ENCODE measurements at regions not wholly inside any gene's neighbourhood (a gene's known extent, or its start where the extent isn't known, plus 50 kb on each side); places are given as distances from the start of the nearest gene placed in this dataset.

GRCh38 chr19:28153123-28153522 lies 1059.8 kb downstream of the UQCRFS1 start:
- intact Hi-C loops (cut with DNase I): no loop called here
- Histone ChIP-seq H3K36me3 (no peaks in the 10 kb centered on the region), H3K9me3 (peaks cover 0 to 8% (median 0%) of the 10 kb centered on the region in 4 donors), H3K4me3 (no peak overlapping the region), H3K27ac (no peak overlapping the region), H3K27me3 (no peaks in the 10 kb centered on the region), H3K4me1 (no peaks in the 10 kb centered on the region)
- TF ChIP-seq, protein P1, sequence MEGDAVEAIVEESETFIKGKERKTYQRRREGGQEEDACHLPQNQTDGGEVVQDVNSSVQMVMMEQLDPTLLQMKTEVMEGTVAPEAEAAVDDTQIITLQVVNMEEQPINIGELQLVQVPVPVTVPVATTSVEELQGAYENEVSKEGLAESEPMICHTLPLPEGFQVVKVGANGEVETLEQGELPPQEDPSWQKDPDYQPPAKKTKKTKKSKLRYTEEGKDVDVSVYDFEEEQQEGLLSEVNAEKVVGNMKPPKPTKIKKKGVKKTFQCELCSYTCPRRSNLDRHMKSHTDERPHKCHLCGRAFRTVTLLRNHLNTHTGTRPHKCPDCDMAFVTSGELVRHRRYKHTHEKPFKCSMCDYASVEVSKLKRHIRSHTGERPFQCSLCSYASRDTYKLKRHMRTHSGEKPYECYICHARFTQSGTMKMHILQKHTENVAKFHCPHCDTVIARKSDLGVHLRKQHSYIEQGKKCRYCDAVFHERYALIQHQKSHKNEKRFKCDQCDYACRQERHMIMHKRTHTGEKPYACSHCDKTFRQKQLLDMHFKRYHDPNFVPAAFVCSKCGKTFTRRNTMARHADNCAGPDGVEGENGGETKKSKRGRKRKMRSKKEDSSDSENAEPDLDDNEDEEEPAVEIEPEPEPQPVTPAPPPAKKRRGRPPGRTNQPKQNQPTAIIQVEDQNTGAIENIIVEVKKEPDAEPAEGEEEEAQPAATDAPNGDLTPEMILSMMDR (IDR thresholded peaks at IDR 0.05): no peak
- no peak for TF ChIP-seq POLR2AphosphoS5 (IDR thresholded peaks at IDR 0.05)
- no peak for TF ChIP-seq POLR2A (IDR thresholded peaks at IDR 0.05)
- TF ChIP-seq EP300 (IDR thresholded peaks at IDR 0.05): no peak
- WGBS, 2 donors: 76 to 77% methylated on average over 3 of the region's 3 CpGs
- DNase-seq: no peak

GRCh38 chr19:28152195-28152594 lies 1060.8 kb downstream of the UQCRFS1 start:
- intact Hi-C loops (cut with DNase I): no loop called here

GRCh38 chr19:28150129-28150528 lies 1062.8 kb downstream of the UQCRFS1 start:
- Histone ChIP-seq H3K36me3 (no peaks in the 10 kb centered on the region), H3K27ac (no peak overlapping the region), H3K9me3 (no peaks in the 10 kb centered on the region), H3K4me1 (no peaks in the 10 kb centered on the region), H3K4me3 (no peak overlapping the region), H3K27me3 (no peaks in the 10 kb centered on the region)
- 77 to 88% methylated on average over 5 of the region's 5 CpGs for WGBS, 2 donors
- intact Hi-C loops (cut with DNase I): no loop called here
- DNase-seq: no peak
- TF ChIP-seq EP300 (IDR thresholded peaks at IDR 0.05) (no peak), POLR2AphosphoS5 (IDR thresholded peaks at IDR 0.05) (no peak), POLR2A (IDR thresholded peaks at IDR 0.05) (no peak)
- TF ChIP-seq, protein P1 (IDR thresholded peaks at IDR 0.05): no peak

More at GRCh38 chr19:28152195-28152594, 1060.8 kb downstream of the UQCRFS1 start:
- WGBS, 2 donors: 81 to 91% methylated on average over 5 of the region's 5 CpGs
- no peak for DNase-seq
- no peak overlapping the region for H3K4me3 ChIP-seq
- no peaks in the 10 kb centered on the region for H3K36me3 ChIP-seq
- no peak overlapping the region for H3K27ac ChIP-seq
- H3K4me1 ChIP-seq: no peaks in the 10 kb centered on the region
- no peaks in the 10 kb centered on the region for H3K9me3 ChIP-seq
- TF ChIP-seq POLR2AphosphoS5 (IDR thresholded peaks at IDR 0.05): no peak
- TF ChIP-seq, protein P1 (IDR thresholded peaks at IDR 0.05): no peak
- no peak for TF ChIP-seq POLR2A (IDR thresholded peaks at IDR 0.05)
- TF ChIP-seq EP300 (IDR thresholded peaks at IDR 0.05): no peak
- no peaks in the 10 kb centered on the region for H3K27me3 ChIP-seq

- Histone ChIP-seq H3K4me1 (no peaks in the 10 kb centered on the region), H3K4me3 (no peak overlapping the region), H3K27me3 (no peaks in the 10 kb centered on the region), H3K36me3 (no peaks in the 10 kb centered on the region), H3K27ac (no peak overlapping the region), H3K9me3 (no peaks in the 10 kb centered on the region)
- TF ChIP-seq EP300 (IDR thresholded peaks at IDR 0.05) (no peak), POLR2AphosphoS5 (IDR thresholded peaks at IDR 0.05) (no peak)
- 68 to 75% methylated on average over 3 of the region's 3 CpGs for WGBS, 2 donors
- DNase-seq: no peak
- intact Hi-C loops (cut with DNase I): no loop called here
Measured at GRCh38 chr19:28148554-28148953, 1064.4 kb downstream of the UQCRFS1 start.

DNA sequence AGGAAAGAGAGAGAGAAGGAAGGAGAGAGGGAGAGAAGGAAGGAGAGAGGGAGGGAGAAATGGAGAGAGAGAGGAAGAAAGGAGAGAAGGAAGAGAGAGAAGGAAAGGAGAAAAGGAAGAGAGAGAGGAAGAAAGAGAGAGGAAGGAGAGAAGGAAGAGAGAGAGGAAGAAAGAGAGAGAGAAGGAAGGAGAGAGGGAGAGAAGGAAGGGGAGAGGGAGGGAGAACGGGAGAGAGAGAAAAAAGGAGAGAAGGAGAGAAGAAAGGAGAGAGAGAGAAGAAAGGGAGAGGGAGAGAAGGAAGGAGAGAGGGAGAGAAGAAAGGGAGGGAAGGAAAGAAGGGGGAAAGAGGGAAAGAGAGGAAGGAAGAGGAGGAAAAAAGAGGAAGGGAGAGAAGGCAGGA lies 1070.7 kb downstream of the UQCRFS1 start:
- TF ChIP-seq POLR2A (IDR thresholded peaks at IDR 0.05) (no peak), EP300 (IDR thresholded peaks at IDR 0.05) (no peak), POLR2AphosphoS5 (IDR thresholded peaks at IDR 0.05) (no peak)
- TF ChIP-seq, protein P1 (IDR thresholded peaks at IDR 0.05): no peak
- no peak for DNase-seq
- H3K27ac ChIP-seq: no peak overlapping the region
- H3K4me3 ChIP-seq: no peak overlapping the region
- no peaks in the 10 kb centered on the region for H3K4me1 ChIP-seq
- H3K27me3 ChIP-seq: no peaks in the 10 kb centered on the region
- H3K36me3 ChIP-seq: no peaks in the 10 kb centered on the region
- 45 to 71% methylated on average over 1 of the region's 1 CpG for WGBS, 2 donors
- intact Hi-C loops (cut with DNase I): no loop called here
- H3K9me3 ChIP-seq: peaks cover 0 to 2% (median 0%) of the 10 kb centered on the region in 4 donors

All from sigmoid colon (tissue), 6 donors.